WI38 (cell line): ENCODE measurements at regions not wholly inside any gene's neighbourhood (a gene's known extent, or its start where the extent isn't known, plus 50 kb on each side); places are given as distances from the start of the nearest gene placed in this dataset.

Source experiments
- H3K4me3 ChIP-seq: 2 replicates; pipeline ENCODE4 v1.5.1; 2011; ENCODE audit warnings: low read depth, mild to moderate bottlenecking, control low read depth, low read length
- TF ChIP-seq, protein P1 (sequence below): IDR thresholded peaks from 2 replicates; pipeline ENCODE4 v1.5.1; 2012; ENCODE audit warnings: low read depth, mild to moderate bottlenecking, control low read depth, low read length

- H3K4me3 ChIP-seq = no peak overlapping the region
- TF ChIP-seq, protein P1, sequence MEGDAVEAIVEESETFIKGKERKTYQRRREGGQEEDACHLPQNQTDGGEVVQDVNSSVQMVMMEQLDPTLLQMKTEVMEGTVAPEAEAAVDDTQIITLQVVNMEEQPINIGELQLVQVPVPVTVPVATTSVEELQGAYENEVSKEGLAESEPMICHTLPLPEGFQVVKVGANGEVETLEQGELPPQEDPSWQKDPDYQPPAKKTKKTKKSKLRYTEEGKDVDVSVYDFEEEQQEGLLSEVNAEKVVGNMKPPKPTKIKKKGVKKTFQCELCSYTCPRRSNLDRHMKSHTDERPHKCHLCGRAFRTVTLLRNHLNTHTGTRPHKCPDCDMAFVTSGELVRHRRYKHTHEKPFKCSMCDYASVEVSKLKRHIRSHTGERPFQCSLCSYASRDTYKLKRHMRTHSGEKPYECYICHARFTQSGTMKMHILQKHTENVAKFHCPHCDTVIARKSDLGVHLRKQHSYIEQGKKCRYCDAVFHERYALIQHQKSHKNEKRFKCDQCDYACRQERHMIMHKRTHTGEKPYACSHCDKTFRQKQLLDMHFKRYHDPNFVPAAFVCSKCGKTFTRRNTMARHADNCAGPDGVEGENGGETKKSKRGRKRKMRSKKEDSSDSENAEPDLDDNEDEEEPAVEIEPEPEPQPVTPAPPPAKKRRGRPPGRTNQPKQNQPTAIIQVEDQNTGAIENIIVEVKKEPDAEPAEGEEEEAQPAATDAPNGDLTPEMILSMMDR = no peak
Measured at GRCh38 chr2:223232896-223233295, 180.9 kb downstream of the KCNE4 start.

GRCh38 chr2:223235986-223236385 is 184.0 kb downstream of the KCNE4 start:
- TF ChIP-seq, protein P1 = no peak
- no peak overlapping the region for H3K4me3 ChIP-seq

- no peak overlapping the region for H3K4me3 ChIP-seq
- TF ChIP-seq, protein P1 = no peak
Measured at GRCh38 chr2:223238301-223238700, 186.3 kb downstream of the KCNE4 start.

DNA sequence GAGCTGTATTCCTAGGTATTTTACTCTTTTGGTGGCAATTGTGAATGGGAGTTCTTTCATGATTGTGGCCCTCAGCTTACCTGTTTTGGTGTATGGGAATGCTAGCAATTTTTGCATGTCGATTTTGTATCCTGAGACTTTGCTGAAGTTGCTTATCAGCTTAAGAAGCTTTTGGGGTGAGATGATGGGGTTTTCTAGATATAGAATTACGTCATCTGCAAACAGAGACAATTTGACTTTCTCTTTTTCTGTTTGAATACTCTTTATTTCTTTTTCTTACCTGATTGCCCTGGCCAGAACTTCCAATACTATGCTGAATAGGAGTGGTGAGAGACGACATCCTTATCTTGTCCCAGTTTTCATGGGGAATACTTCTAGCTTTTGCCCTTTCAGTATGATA is 191.2 kb downstream of the KCNE4 start:
- H3K4me3 ChIP-seq = no peak overlapping the region
- TF ChIP-seq, protein P1 = no peak

GRCh38 chr2:223247136-223247535 is 195.1 kb downstream of the KCNE4 start:
- TF ChIP-seq, protein P1 = peak; percentile 8; the same call in 1 of the 2 replicates
- H3K4me3 ChIP-seq = no peak overlapping the region

DNA sequence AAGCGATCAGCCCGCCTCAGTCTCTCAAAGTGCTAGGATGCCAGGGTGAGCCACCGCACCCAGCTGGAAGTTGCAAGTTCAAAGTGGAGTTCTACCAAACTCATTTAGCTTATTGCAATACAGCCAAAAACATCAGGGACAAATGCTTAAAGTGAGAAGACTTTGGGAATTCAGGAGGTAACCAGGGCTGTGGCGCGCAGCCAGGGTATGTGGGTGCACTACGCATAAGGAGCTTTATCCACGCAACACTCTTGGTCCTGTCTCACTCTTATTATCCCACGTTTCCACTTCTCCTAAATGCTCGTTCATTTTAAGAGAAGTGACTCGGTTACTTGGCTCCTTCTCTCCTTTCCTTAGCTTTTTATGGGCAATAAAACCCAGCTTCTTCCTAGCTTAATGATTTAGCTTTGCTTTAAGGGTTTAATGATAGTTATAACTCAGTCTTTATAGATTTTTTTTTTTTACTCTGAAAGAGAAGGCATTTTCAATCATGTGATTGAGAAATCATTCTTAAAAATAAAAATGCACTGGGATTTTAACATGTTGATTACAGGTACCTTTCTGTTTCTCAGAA is 199.8 kb downstream of the KCNE4 start:
- TF ChIP-seq, protein P1 = no peak
- H3K4me3 ChIP-seq = no peak overlapping the region

DNA sequence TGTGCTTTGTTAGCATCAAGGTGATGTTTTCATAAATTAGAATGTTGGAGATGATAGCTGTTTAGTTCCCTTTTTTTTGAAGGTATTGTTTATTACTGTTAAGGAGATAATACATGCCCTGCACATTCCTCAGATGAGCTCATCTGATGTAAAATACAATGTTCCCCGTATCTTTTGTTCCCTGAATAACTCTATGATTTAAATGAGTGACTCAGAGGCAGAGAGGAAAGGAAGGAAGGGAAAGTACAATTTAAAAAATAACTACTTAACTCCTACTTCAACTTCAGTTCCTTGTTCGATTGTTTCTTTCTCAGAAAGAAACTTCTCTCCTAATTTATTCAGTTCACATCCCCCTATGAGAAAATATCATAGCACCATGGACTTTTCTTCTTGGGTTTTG is 208.7 kb downstream of the KCNE4 start:
- TF ChIP-seq, protein P1 = no peak
- H3K4me3 ChIP-seq = no peak overlapping the region
